CD4-positive, alpha-beta T cell treated with Interleukin-1 beta for 1 hour (primary cell): ENCODE measurements at regions not wholly inside any gene's neighbourhood (a gene's known extent, or its start where the extent isn't known, plus 50 kb on each side); places are given as distances from the start of the nearest gene placed in this dataset.
"Not testable (repeated sequence)": the region's sequence is repeated elsewhere in the genome, so short reads cannot be mapped to it uniquely, and the experiment has no call there.

Experiments used
- DNase-seq, 2 donors: peaks; one replicate each; pipeline ENCODE4 v3.0.0-alpha.2; 2020 to 2022

GRCh38 chr4:166153548-166153947 lies 280.5 kb downstream of the TLL1 start:
- no peak for DNase-seq

- no peak for DNase-seq
Measured at GRCh38 chr4:166162327-166162726, 289.3 kb downstream of the TLL1 start.

GRCh38 chr4:166165829-166166420 lies 292.9 kb downstream of the TLL1 start:
- peak in 1 of 2 donors; percentile 41 for DNase-seq

GRCh38 chr4:166169111-166169510 lies 296.1 kb downstream of the TLL1 start:
- no peak for DNase-seq

GRCh38 chr4:166172619-166173018 lies 299.6 kb downstream of the TLL1 start:
- DNase-seq, result no peak

- no peak for DNase-seq
Measured at GRCh38 chr4:166174717-166175490, 301.9 kb downstream of the TLL1 start.

GRCh38 chr4:166182145-166182544 lies 309.1 kb downstream of the TLL1 start:
- no peak for DNase-seq

GRCh38 chr4:166195101-166195500 lies 322.1 kb downstream of the TLL1 start:
- no peak for DNase-seq

- no peak for DNase-seq
Measured at GRCh38 chr4:166197166-166197565, 324.1 kb downstream of the TLL1 start.

- no peak for DNase-seq
Measured at GRCh38 chr4:166198041-166198440, 325.0 kb downstream of the TLL1 start.

GRCh38 chr4:166198516-166199310 lies 325.7 kb downstream of the TLL1 start:
- no peak for DNase-seq

- DNase-seq, result no peak
Measured at GRCh38 chr4:166202991-166203390, 330.0 kb downstream of the TLL1 start.

- DNase-seq, result not testable (repeated sequence)
Measured at GRCh38 chr4:166212326-166212725, 339.3 kb downstream of the TLL1 start.

- DNase-seq, result no peak
Measured at GRCh38 chr4:166222271-166222670, 349.2 kb downstream of the TLL1 start.

- DNase-seq, result no peak
Measured at GRCh38 chr4:166228112-166228511, 355.1 kb downstream of the TLL1 start.

- no peak for DNase-seq
Measured at GRCh38 chr4:166229799-166230198, 356.8 kb downstream of the TLL1 start.

- DNase-seq, result no peak
Measured at GRCh38 chr4:166230841-166231240, 357.8 kb downstream of the TLL1 start.

- DNase-seq, result no peak
Measured at GRCh38 chr4:166239354-166239753, 366.3 kb downstream of the TLL1 start.

- DNase-seq, result peak in 1 of 2 donors; percentile 4
Measured at GRCh38 chr4:166252487-166253402, 379.7 kb downstream of the TLL1 start.

- no peak for DNase-seq
Measured at GRCh38 chr4:166257276-166257675, 384.2 kb downstream of the TLL1 start.

GRCh38 chr4:166257891-166258290 lies 384.9 kb downstream of the TLL1 start:
- no peak for DNase-seq

- no peak for DNase-seq
Measured at GRCh38 chr4:166259081-166259480, 386.0 kb downstream of the TLL1 start.
